Lung (tissue), 11 donors: ENCODE measurements at regions not wholly inside any gene's neighbourhood (a gene's known extent, or its start where the extent isn't known, plus 50 kb on each side); places are given as distances from the start of the nearest gene placed in this dataset.

Experiments
- ATAC-seq: fragments of 200-7000 bp; cut with Tn5 transposase; one replicate; pipeline ENCODE4 v1.9.1; 2020; ENCODE audit warnings: moderate number of reproducible peaks; ENCODE audit not compliant: insufficient read depth, low FRiP score
- DNase-seq, 3 donors: peaks; one replicate each; pipeline ENCODE4 v3.0.0-alpha.2; 2013 to 2017
- H3K27ac ChIP-seq, 2 donors: one replicate each; pipeline ENCODE4 v1.5.1; 2013; ENCODE audit warnings: mild to moderate bottlenecking in 2 of 2, moderate library complexity in 2 of 2, control low read depth in 1 of 2, inconsistent platforms in 1 of 2, low read depth in 1 of 2, low read length in 1 of 2
- H3K27me3 ChIP-seq, 3 donors: one replicate each; pipeline ENCODE4 v1.5.1; 2013; ENCODE audit warnings: low read length in 2 of 3; ENCODE audit not compliant: control insufficient read depth in 3 of 3, insufficient read depth in 3 of 3
- H3K36me3 ChIP-seq, 4 donors: one replicate each; pipeline ENCODE4 v1.5.1; 2013; ENCODE audit warnings: low read length in 4 of 4, mild to moderate bottlenecking in 1 of 4, moderate library complexity in 1 of 4; ENCODE audit not compliant: control insufficient read depth in 4 of 4, insufficient read depth in 4 of 4
- H3K4me1 ChIP-seq, 5 donors: one replicate each; pipeline ENCODE4 v1.5.1; 2013; ENCODE audit warnings: low read length in 5 of 5, mild to moderate bottlenecking in 2 of 5, moderate library complexity in 1 of 5; ENCODE audit not compliant: control insufficient read depth in 5 of 5, insufficient read depth in 5 of 5
- H3K4me3 ChIP-seq: one replicate; pipeline ENCODE4 v1.5.1; 2013; ENCODE audit warnings: mild to moderate bottlenecking, control low read depth, moderate library complexity
- H3K9ac ChIP-seq, 2 donors: one replicate each; pipeline ENCODE4 v1.5.1; 2013; ENCODE audit warnings: low read length in 2 of 2, control low read depth in 1 of 2; ENCODE audit not compliant: insufficient read depth in 1 of 2
- H3K9me3 ChIP-seq, 4 donors: one replicate each; pipeline ENCODE4 v1.5.1; 2013; ENCODE audit warnings: low read length in 3 of 4, mild to moderate bottlenecking in 1 of 4, moderate library complexity in 1 of 4; ENCODE audit not compliant: control insufficient read depth in 4 of 4, insufficient read depth in 3 of 4
- WGBS, 2 donors: extraction: QIAGEN DNeasy Blood & Tissue Kit; methylation state at CpG; one replicate each; pipeline ENCODE4 v1.1.7; 2013; 5-methylcytosine and 5-hydroxymethylcytosine counted together
- TF ChIP-seq, protein P1 (sequence below): IDR thresholded peaks from 2 replicates; pipeline ENCODE4 v1.5.1; 2012; ENCODE audit warnings: mild to moderate bottlenecking; ENCODE audit errors: control extremely low read depth, extremely low read depth
- donor health status: control.
- donor health status: control.
- donor health status: Bipolar disorder and iron deficiency.
- donor health status: healthy.
- donor health status: DM: yes; HTN: yes; CAD: no.

DNA sequence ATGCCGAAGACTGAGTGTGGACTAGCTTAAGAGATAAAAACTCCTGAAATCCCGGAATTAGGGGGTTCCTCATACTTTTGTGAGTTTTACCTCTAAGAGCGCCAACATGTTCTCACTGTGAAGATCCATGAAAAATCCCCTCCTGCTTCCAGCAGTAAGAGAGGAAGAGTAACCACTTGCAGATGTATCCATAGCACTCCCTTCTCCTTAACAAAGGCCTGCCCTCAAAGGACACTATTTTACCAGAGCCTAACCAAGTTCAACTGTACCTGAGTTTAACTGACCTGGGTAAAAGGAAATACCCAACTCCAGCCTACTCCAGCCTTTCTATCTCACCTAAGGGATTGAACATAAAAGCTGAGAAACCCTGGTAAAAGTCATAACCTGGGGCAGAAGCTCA is 280.9 kb downstream of the POLR1F start:
- H3K4me1 ChIP-seq: peaks cover 0 to 9% (median 0%) of the 10 kb centered on the region in 5 donors
- ATAC-seq (no peak), DNase-seq (no peak)
- H3K4me3 ChIP-seq: no peak overlapping the region
- TF ChIP-seq, protein P1, sequence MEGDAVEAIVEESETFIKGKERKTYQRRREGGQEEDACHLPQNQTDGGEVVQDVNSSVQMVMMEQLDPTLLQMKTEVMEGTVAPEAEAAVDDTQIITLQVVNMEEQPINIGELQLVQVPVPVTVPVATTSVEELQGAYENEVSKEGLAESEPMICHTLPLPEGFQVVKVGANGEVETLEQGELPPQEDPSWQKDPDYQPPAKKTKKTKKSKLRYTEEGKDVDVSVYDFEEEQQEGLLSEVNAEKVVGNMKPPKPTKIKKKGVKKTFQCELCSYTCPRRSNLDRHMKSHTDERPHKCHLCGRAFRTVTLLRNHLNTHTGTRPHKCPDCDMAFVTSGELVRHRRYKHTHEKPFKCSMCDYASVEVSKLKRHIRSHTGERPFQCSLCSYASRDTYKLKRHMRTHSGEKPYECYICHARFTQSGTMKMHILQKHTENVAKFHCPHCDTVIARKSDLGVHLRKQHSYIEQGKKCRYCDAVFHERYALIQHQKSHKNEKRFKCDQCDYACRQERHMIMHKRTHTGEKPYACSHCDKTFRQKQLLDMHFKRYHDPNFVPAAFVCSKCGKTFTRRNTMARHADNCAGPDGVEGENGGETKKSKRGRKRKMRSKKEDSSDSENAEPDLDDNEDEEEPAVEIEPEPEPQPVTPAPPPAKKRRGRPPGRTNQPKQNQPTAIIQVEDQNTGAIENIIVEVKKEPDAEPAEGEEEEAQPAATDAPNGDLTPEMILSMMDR: no peak
- H3K27ac ChIP-seq: no peak overlapping the region
- H3K36me3 ChIP-seq: no peaks in the 10 kb centered on the region
- peaks cover 0 to 3% (median 0%) of the 10 kb centered on the region in 4 donors for H3K9me3 ChIP-seq
- no peaks in the 10 kb centered on the region for H3K27me3 ChIP-seq
- 85 to 90% methylated on average over 3 of the region's 3 CpGs for WGBS, 2 donors
- H3K9ac ChIP-seq: no peak overlapping the region

DNA sequence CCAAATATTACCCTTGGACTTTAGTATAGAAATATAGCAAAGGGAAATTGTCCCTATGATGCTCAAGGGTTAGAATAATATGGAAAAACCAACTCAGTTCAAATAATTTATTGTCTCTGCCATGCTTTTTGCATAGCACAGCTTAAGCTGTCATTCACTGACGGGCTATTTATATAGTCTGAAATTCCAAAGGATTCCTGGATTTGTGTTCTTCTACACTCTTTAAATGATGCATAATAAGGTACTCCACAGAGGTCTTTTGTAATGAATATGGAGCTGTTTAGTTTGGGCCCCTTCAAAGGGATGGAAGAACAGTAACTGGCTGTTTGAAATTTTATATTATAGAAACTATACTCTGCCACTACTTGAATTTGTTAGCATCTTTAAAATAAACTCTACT is 276.6 kb upstream of the FERD3L start:
- 81 to 86% methylated on average over 1 of the region's 1 CpG for WGBS, 2 donors

DNA sequence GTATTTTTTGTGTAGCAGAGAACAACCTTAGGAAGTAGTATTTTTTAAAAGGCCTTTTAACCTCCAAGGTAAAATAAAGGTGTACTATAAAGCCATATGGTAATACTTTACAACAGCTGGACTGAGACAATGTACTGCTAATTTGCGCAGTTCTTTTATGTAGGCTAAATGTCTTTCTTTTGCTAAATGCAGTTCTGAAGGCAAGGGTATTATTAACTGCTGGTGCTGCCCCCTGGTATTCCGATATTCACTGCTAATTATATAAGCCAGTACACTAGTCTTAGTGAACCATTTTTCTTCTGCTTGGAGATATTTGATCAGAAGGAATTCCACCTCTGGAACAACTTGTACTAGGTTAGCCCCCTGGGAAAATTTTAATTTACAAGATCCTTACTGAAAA is 272.0 kb upstream of the FERD3L start:
- TF ChIP-seq, protein P1: no peak
- 91 to 92% methylated on average over 2 of the region's 2 CpGs for WGBS, 2 donors
- DNase-seq: no peak
- peaks cover 0 to 7% (median 0%) of the 10 kb centered on the region in 5 donors for H3K4me1 ChIP-seq
- ATAC-seq: no peak
- H3K36me3 ChIP-seq: no peaks in the 10 kb centered on the region
- no peak overlapping the region for H3K27ac ChIP-seq
- no peaks in the 10 kb centered on the region for H3K27me3 ChIP-seq
- H3K9me3 ChIP-seq: no peaks in the 10 kb centered on the region
- H3K9ac ChIP-seq: no peak overlapping the region
- H3K4me3 ChIP-seq: no peak overlapping the region

More for the DNA sequence above, 276.6 kb upstream of the FERD3L start:
- no peaks in the 10 kb centered on the region for H3K9me3 ChIP-seq
- H3K4me3 ChIP-seq: no peak overlapping the region
- no peak overlapping the region for H3K27ac ChIP-seq
- DNase-seq (no peak), ATAC-seq (no peak)
- H3K9ac ChIP-seq: no peak overlapping the region
- no peaks in the 10 kb centered on the region for H3K36me3 ChIP-seq
- no peaks in the 10 kb centered on the region for H3K27me3 ChIP-seq
- H3K4me1 ChIP-seq: peaks cover 0 to 9% (median 0%) of the 10 kb centered on the region in 5 donors
- TF ChIP-seq, protein P1: no peak

DNA sequence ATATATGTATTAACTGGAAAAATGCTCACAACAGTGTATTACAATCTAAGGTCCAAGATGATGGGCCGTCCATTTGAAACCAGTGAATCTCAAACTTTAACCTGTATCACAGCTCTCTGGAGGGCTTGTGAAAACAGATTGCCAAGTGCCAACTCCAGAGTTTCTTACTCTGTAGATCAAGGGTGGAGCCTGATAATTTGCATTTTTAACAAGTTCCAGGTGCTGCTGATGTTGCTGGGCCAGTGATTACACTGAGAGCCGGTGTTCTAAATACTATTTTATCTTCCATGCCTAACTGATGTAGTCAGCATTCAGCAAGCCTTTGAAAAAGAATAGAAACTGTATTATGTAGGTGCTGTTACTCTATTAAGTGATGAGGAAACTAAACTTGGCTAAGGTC is 269.9 kb upstream of the FERD3L start:
- 87 to 89% methylated on average over 2 of the region's 2 CpGs for WGBS, 2 donors
- no peaks in the 10 kb centered on the region for H3K27me3 ChIP-seq

More for the DNA sequence above, 269.9 kb upstream of the FERD3L start:
- Histone ChIP-seq H3K9ac (no peak overlapping the region), H3K4me3 (no peak overlapping the region), H3K36me3 (no peaks in the 10 kb centered on the region), H3K27ac (no peak overlapping the region), H3K4me1 (peaks cover 0 to 10% (median 0%) of the 10 kb centered on the region in 5 donors), H3K9me3 (no peaks in the 10 kb centered on the region)
- TF ChIP-seq, protein P1: no peak
- DNase-seq: no peak
- ATAC-seq: no peak
